ENCODE measurements at regions not wholly inside any gene's neighbourhood (a gene's known extent, or its start where the extent isn't known, plus 50 kb on each side); places are given as distances from the start of the nearest gene placed in this dataset.
"Not testable (repeated sequence)": the region's sequence is repeated elsewhere in the genome, so short reads cannot be mapped to it uniquely, and the experiment has no call there.

GRCh38 chr2:134063916-134064315 lies 190.0 kb upstream of the MGAT5 start:
- peak in 1 of 3 donors; percentile 33 for DNase-seq
- H3K27me3 ChIP-seq (ENCODE audit: control insufficient read depth, insufficient read depth); ATAC-seq; intact Hi-C loops (cut with DNase I); H3K9me3 ChIP-seq (ENCODE audit: control insufficient read depth, low read length); H3K4me3 ChIP-seq (ENCODE audit: low read length); H3K27ac ChIP-seq (ENCODE audit: low read length); H3K4me1 ChIP-seq (ENCODE audit: control insufficient read depth, insufficient read depth, low read length): not testable (repeated sequence)
- 96% methylated on average over 24 of the region's 27 CpGs for WGBS

- intact Hi-C loops (cut with DNase I), result no loop called here
- no peak overlapping the region for H3K4me3 ChIP-seq (ENCODE audit: low read length)
- no peak overlapping the region for H3K27ac ChIP-seq (ENCODE audit: low read length)
- H3K9me3 ChIP-seq (ENCODE audit: control insufficient read depth, low read length), result no peaks in the 10 kb centered on the region
- H3K4me1 ChIP-seq (ENCODE audit: control insufficient read depth, insufficient read depth, low read length), result peaks cover under 1% of the 10 kb centered on the region
- H3K27me3 ChIP-seq (ENCODE audit: control insufficient read depth, insufficient read depth), result no peaks in the 10 kb centered on the region
- WGBS, result 91% methylated on average over 6 of the region's 6 CpGs
- no peak for DNase-seq
- no peak for ATAC-seq
Measured at GRCh38 chr2:134070281-134070741, 183.6 kb upstream of the MGAT5 start.

GRCh38 chr2:134072341-134072740 lies 181.5 kb upstream of the MGAT5 start:
- WGBS, result 47% methylated on average over 1 of the region's 1 CpG
- H3K9me3 ChIP-seq (ENCODE audit: control insufficient read depth, low read length), result no peaks in the 10 kb centered on the region
- no peak for ATAC-seq
- H3K4me3 ChIP-seq (ENCODE audit: low read length), result no peak overlapping the region
- peaks cover 2% of the 10 kb centered on the region for H3K4me1 ChIP-seq (ENCODE audit: control insufficient read depth, insufficient read depth, low read length)
- no peaks in the 10 kb centered on the region for H3K27me3 ChIP-seq (ENCODE audit: control insufficient read depth, insufficient read depth)
- intact Hi-C loops (cut with DNase I), result no loop called here
- H3K27ac ChIP-seq (ENCODE audit: low read length), result no peak overlapping the region
- no peak for DNase-seq

GRCh38 chr2:134073023-134073422 lies 180.8 kb upstream of the MGAT5 start:
- WGBS, result 50% methylated on average over 2 of the region's 2 CpGs
- Histone ChIP-seq H3K4me3 (ENCODE audit: low read length) (no peak overlapping the region), H3K4me1 (ENCODE audit: control insufficient read depth, insufficient read depth, low read length) (peaks cover 2% of the 10 kb centered on the region), H3K9me3 (ENCODE audit: control insufficient read depth, low read length) (no peaks in the 10 kb centered on the region), H3K27me3 (ENCODE audit: control insufficient read depth, insufficient read depth) (no peaks in the 10 kb centered on the region), H3K27ac (ENCODE audit: low read length) (no peak overlapping the region)
- DNase-seq (no peak), ATAC-seq (no peak)
- intact Hi-C loops (cut with DNase I), result no loop called here

- H3K4me3 ChIP-seq (ENCODE audit: low read length), result no peak overlapping the region
- peaks cover 2% of the 10 kb centered on the region for H3K4me1 ChIP-seq (ENCODE audit: control insufficient read depth, insufficient read depth, low read length)
- WGBS, result 75% methylated on average over 7 of the region's 7 CpGs
- no peak for DNase-seq
- H3K27me3 ChIP-seq (ENCODE audit: control insufficient read depth, insufficient read depth), result no peaks in the 10 kb centered on the region
- no peak overlapping the region for H3K27ac ChIP-seq (ENCODE audit: low read length)
- no peaks in the 10 kb centered on the region for H3K9me3 ChIP-seq (ENCODE audit: control insufficient read depth, low read length)
- ATAC-seq, result no peak
- intact Hi-C loops (cut with DNase I), result no loop called here
Measured at GRCh38 chr2:134074619-134075018, 179.3 kb upstream of the MGAT5 start.

- no peak overlapping the region for H3K4me3 ChIP-seq (ENCODE audit: low read length)
- DNase-seq (no peak), ATAC-seq (no peak)
- no peaks in the 10 kb centered on the region for H3K9me3 ChIP-seq (ENCODE audit: control insufficient read depth, low read length)
- intact Hi-C loops (cut with DNase I), result no loop called here
- peaks cover 2% of the 10 kb centered on the region for H3K4me1 ChIP-seq (ENCODE audit: control insufficient read depth, insufficient read depth, low read length)
- no peaks in the 10 kb centered on the region for H3K27me3 ChIP-seq (ENCODE audit: control insufficient read depth, insufficient read depth)
- H3K27ac ChIP-seq (ENCODE audit: low read length), result no peak overlapping the region
- WGBS, result 95% methylated on average over 4 of the region's 4 CpGs
Measured at GRCh38 chr2:134075204-134075603, 178.7 kb upstream of the MGAT5 start.

- ATAC-seq, result peak; percentile 60 to 88
- no peak overlapping the region for H3K4me3 ChIP-seq (ENCODE audit: low read length)
- WGBS, result 1% methylated on average over 1 of the region's 1 CpG
- no peaks in the 10 kb centered on the region for H3K9me3 ChIP-seq (ENCODE audit: control insufficient read depth, low read length)
- H3K4me1 ChIP-seq (ENCODE audit: control insufficient read depth, insufficient read depth, low read length), result peaks cover 7% of the 10 kb centered on the region
- DNase-seq, result no peak
- intact Hi-C loops (cut with DNase I), result no loop called here
- H3K27me3 ChIP-seq (ENCODE audit: control insufficient read depth, insufficient read depth), result no peaks in the 10 kb centered on the region
- H3K27ac ChIP-seq (ENCODE audit: low read length), result no peak overlapping the region
Measured at GRCh38 chr2:134078354-134078753, 175.5 kb upstream of the MGAT5 start.

- ATAC-seq, result no peak
- Histone ChIP-seq H3K27me3 (ENCODE audit: control insufficient read depth, insufficient read depth) (no peaks in the 10 kb centered on the region), H3K9me3 (ENCODE audit: control insufficient read depth, low read length) (no peaks in the 10 kb centered on the region), H3K4me1 (ENCODE audit: control insufficient read depth, insufficient read depth, low read length) (peaks cover 7% of the 10 kb centered on the region), H3K27ac (ENCODE audit: low read length) (no peak overlapping the region), H3K4me3 (ENCODE audit: low read length) (no peak overlapping the region)
- intact Hi-C loops (cut with DNase I), result no loop called here
- no peak for DNase-seq
- WGBS, result 95% methylated on average over 4 of the region's 4 CpGs
Measured at GRCh38 chr2:134079373-134079772, 174.5 kb upstream of the MGAT5 start.

GRCh38 chr2:134080386-134081089 lies 173.3 kb upstream of the MGAT5 start:
- Histone ChIP-seq H3K4me1 (ENCODE audit: control insufficient read depth, insufficient read depth, low read length) (peaks cover 5% of the 10 kb centered on the region), H3K27ac (ENCODE audit: low read length) (no peak overlapping the region), H3K4me3 (ENCODE audit: low read length) (no peak overlapping the region), H3K9me3 (ENCODE audit: control insufficient read depth, low read length) (no peaks in the 10 kb centered on the region), H3K27me3 (ENCODE audit: control insufficient read depth, insufficient read depth) (no peaks in the 10 kb centered on the region)
- intact Hi-C loops (cut with DNase I), result no loop called here
- 72% methylated on average over 7 of the region's 7 CpGs for WGBS
- DNase-seq (no peak), ATAC-seq (peak in 1 of 2 donors; percentile 49)

GRCh38 chr2:134081238-134081938 lies 172.5 kb upstream of the MGAT5 start:
- no peaks in the 10 kb centered on the region for H3K9me3 ChIP-seq (ENCODE audit: control insufficient read depth, low read length)

GRCh38 chr2:134083548-134083947 lies 170.3 kb upstream of the MGAT5 start:
- Histone ChIP-seq H3K4me3 (ENCODE audit: low read length) (no peak overlapping the region), H3K4me1 (ENCODE audit: control insufficient read depth, insufficient read depth, low read length) (peaks cover 11% of the 10 kb centered on the region), H3K27ac (ENCODE audit: low read length) (no peak overlapping the region), H3K9me3 (ENCODE audit: control insufficient read depth, low read length) (no peaks in the 10 kb centered on the region), H3K27me3 (ENCODE audit: control insufficient read depth, insufficient read depth) (no peaks in the 10 kb centered on the region)
- WGBS, result 65% methylated on average over 5 of the region's 5 CpGs
- ATAC-seq (no peak), DNase-seq (no peak)
- intact Hi-C loops (cut with DNase I), result no loop called here

More at GRCh38 chr2:134081238-134081938, 172.5 kb upstream of the MGAT5 start:
- peak in 1 of 2 donors; percentile 9 for ATAC-seq
- H3K27ac ChIP-seq (ENCODE audit: low read length), result no peak overlapping the region
- no peaks in the 10 kb centered on the region for H3K27me3 ChIP-seq (ENCODE audit: control insufficient read depth, insufficient read depth)
- H3K4me3 ChIP-seq (ENCODE audit: low read length), result no peak overlapping the region
- DNase-seq, result no peak
- H3K4me1 ChIP-seq (ENCODE audit: control insufficient read depth, insufficient read depth, low read length), result peaks cover 5% of the 10 kb centered on the region
- WGBS, result 75% methylated on average over 8 of the region's 8 CpGs
- intact Hi-C loops (cut with DNase I), result no loop called here

Measured in right cardiac atrium (tissue), 5 donors.